OCI-LY7 (cell line): ENCODE measurements at regions not wholly inside any gene's neighbourhood (a gene's known extent, or its start where the extent isn't known, plus 50 kb on each side); places are given as distances from the start of the nearest gene placed in this dataset.

Experiments used
- BruUV-seq: library from RNA; stranded (reverse); fragments of 400-500 nt; replicated peaks from 2 replicates; lab custom pipeline; 2021; lab: Mats Ljungman, UMichigan
- CTCF ChIA-PET: fragments of 300-600 bp; sonication (Branson Sonifier 250); formaldehyde crosslinking; loops from one replicate; lab custom pipeline; 2022; ENCODE audit warnings: antibody characterized with exemption; ENCODE audit not compliant: unreplicated experiment; lab: Charles Lee
- POLR2A ChIA-PET: fragments of 300-600 bp; sonication (Branson Sonifier 250); formaldehyde crosslinking; loops from one replicate; lab custom pipeline; 2022; ENCODE audit warnings: antibody characterized with exemption; lab: Charles Lee
- DNase-seq: peaks from one replicate; pipeline ENCODE4 v3.0.0-alpha.2; 2015; ENCODE audit warnings: low spot score
- H2AFZ ChIP-seq: fragments of 200-600 bp; sonication (generic), shearing (Covaris generic); 2 replicates; pipeline ENCODE4 v1.6.1; 2014; ENCODE audit warnings: mild to moderate bottlenecking, antibody characterized with exemption, low read length, moderate library complexity
- H3K27ac ChIP-seq: fragments of 200-600 bp; sonication (generic); 2 replicates; pipeline ENCODE4 v1.5.1; 2014; ENCODE audit warnings: mixed run types, low read depth, mild to moderate bottlenecking, moderate library complexity, low read length, inconsistent platforms; ENCODE audit not compliant: poor library complexity, severe bottlenecking
- H3K36me3 ChIP-seq: fragments of 200-600 bp; sonication (generic); 2 replicates; pipeline ENCODE4 v1.6.1; 2014; ENCODE audit warnings: mild to moderate bottlenecking, antibody characterized with exemption, low read length, moderate library complexity, mixed read lengths; ENCODE audit not compliant: insufficient read depth
- H3K4me1 ChIP-seq: fragments of 200-600 bp; sonication (generic); 2 replicates; pipeline ENCODE4 v1.5.1; 2014; ENCODE audit warnings: mild to moderate bottlenecking, low read length; ENCODE audit not compliant: insufficient read depth, poor library complexity, severe bottlenecking
- H3K4me2 ChIP-seq: fragments of 200-600 bp; sonication (generic); 2 replicates; pipeline ENCODE4 v1.6.1; 2014; ENCODE audit warnings: mild to moderate bottlenecking, low read length
- H3K4me3 ChIP-seq: fragments of 200-600 bp; sonication (generic); 2 replicates; pipeline ENCODE4 v1.5.1; 2014; ENCODE audit warnings: mild to moderate bottlenecking, low read depth, low read length; ENCODE audit not compliant: poor library complexity, severe bottlenecking
- H3K79me2 ChIP-seq: fragments of 200-600 bp; sonication (generic); 2 replicates; pipeline ENCODE4 v1.6.1; 2016; ENCODE audit warnings: low read depth, mild to moderate bottlenecking, low read length, moderate library complexity, mixed read lengths; ENCODE audit not compliant: insufficient read depth
- H3K9me2 ChIP-seq: fragments of 200-600 bp; sonication (generic); 2 replicates; pipeline ENCODE4 v1.6.1; 2016; ENCODE audit warnings: mild to moderate bottlenecking, low read length, mixed read lengths; ENCODE audit not compliant: insufficient read depth
- H3K9me3 ChIP-seq: fragments of 200-600 bp; sonication (generic); 2 replicates; pipeline ENCODE4 v1.6.1; 2014; ENCODE audit warnings: mild to moderate bottlenecking, mixed run types, low read length, mixed read lengths
- H4K20me1 ChIP-seq: fragments of 200-600 bp; sonication (generic); 2 replicates; pipeline ENCODE4 v1.6.1; 2014; ENCODE audit warnings: mild to moderate bottlenecking, antibody characterized with exemption, low read length, moderate library complexity, mixed read lengths; ENCODE audit not compliant: insufficient read depth
- CTCF ChIP-seq: fragments of 200-600 bp; sonication (generic); conservative IDR thresholded peaks from 2 replicates; pipeline ENCODE4 v1.5.1; 2014; ENCODE audit warnings: mild to moderate bottlenecking, antibody characterized with exemption, low read length, moderate library complexity, mixed read lengths
- EZH2phosphoT487 ChIP-seq: fragments of 200-600 bp; sonication (generic); IDR thresholded peaks from 2 replicates; pipeline ENCODE4 v1.6.1; 2018; ENCODE audit warnings: low read depth, borderline replicate concordance, mild to moderate bottlenecking, mixed run types, antibody characterized with exemption, low read length, moderate library complexity, mixed read lengths
- intact Hi-C: fragments of 100-400 bp; cut with micrococcal nuclease; formaldehyde crosslinking; loops from one replicate; pipeline ENCODE4 v1.10.0; 2022; ENCODE audit not compliant: unreplicated experiment

- Histone ChIP-seq H3K9me3 (no peaks in the 10 kb centered on the region), H3K4me2 (no peak overlapping the region), H4K20me1 (no peaks in the 10 kb centered on the region), H3K79me2 (no peaks in the 10 kb centered on the region), H2AFZ (no peak overlapping the region), H3K27ac (no peak overlapping the region), H3K4me1 (no peaks in the 10 kb centered on the region), H3K36me3 (no peaks in the 10 kb centered on the region), H3K4me3 (no peak overlapping the region), H3K9me2 (no peaks in the 10 kb centered on the region)
- intact Hi-C loops: no loop called here
- DNase-seq: no peak
- no TSS peak for BruUV-seq
- ChIA-PET CTCF (interaction anchor here (0.6 kb wide), 1 partner anchor 567 kb away, joined by 3 read pairs; no protein-coding TSS in a partner anchor), POLR2A (no interaction called here)
- no peak for TF ChIP-seq EZH2phosphoT487
- no peak for TF ChIP-seq CTCF
Measured at GRCh38 chr18:25805939-25806338, 284.5 kb downstream of the SS18 start.

DNA sequence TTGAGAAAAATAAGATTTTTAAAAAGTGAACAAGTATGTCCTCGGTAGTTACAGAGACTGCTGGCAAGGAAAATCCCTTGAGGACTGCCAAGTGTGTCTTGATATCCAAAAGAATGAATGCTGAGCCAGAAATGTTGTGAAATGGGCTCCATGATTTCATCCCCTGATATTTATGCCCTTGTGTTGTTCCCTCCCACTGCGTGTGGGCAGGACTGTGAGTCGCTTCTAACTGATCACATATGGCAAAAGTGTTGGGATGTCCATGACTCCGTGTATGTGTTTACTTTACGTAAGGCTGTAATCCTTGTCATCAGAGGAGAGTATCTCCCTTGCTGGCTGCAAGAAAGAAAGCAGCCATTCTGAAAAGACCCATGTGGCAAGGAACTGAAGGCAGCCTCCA is 285.1 kb downstream of the SS18 start:
- ChIA-PET POLR2A (no interaction called here), CTCF (no interaction called here)
- no peak overlapping the region for H3K4me3 ChIP-seq
- no peaks in the 10 kb centered on the region for H3K79me2 ChIP-seq
- H3K36me3 ChIP-seq: no peaks in the 10 kb centered on the region
- no peak overlapping the region for H3K27ac ChIP-seq
- no peaks in the 10 kb centered on the region for H3K4me1 ChIP-seq
- no peaks in the 10 kb centered on the region for H3K9me3 ChIP-seq
- no peak overlapping the region for H2AFZ ChIP-seq
- H3K4me2 ChIP-seq: no peak overlapping the region
- H3K9me2 ChIP-seq: no peaks in the 10 kb centered on the region
- DNase-seq: no peak
- TF ChIP-seq CTCF (no peak), EZH2phosphoT487 (no peak)
- intact Hi-C loops: no loop called here
- no peaks in the 10 kb centered on the region for H4K20me1 ChIP-seq
- BruUV-seq: no TSS peak

GRCh38 chr18:25799231-25799630 is 291.2 kb downstream of the SS18 start:
- Histone ChIP-seq H3K79me2 (no peaks in the 10 kb centered on the region), H3K36me3 (no peaks in the 10 kb centered on the region), H3K27ac (no peak overlapping the region), H3K9me2 (no peaks in the 10 kb centered on the region), H2AFZ (no peak overlapping the region), H4K20me1 (no peaks in the 10 kb centered on the region), H3K4me1 (no peaks in the 10 kb centered on the region), H3K4me2 (no peak overlapping the region), H3K9me3 (no peaks in the 10 kb centered on the region), H3K4me3 (no peak overlapping the region)
- TF ChIP-seq EZH2phosphoT487 (no peak), CTCF (no peak)
- DNase-seq: no peak
- ChIA-PET CTCF (no interaction called here), POLR2A (interaction anchor here (0.6 kb wide), 1 partner anchor 1396 kb away, joined by 8 read pairs; no protein-coding TSS in a partner anchor)
- no TSS peak for BruUV-seq
- intact Hi-C loops: no loop called here
